ENCODE measurements at regions not wholly inside any gene's neighbourhood (a gene's known extent, or its start where the extent isn't known, plus 50 kb on each side); places are given as distances from the start of the nearest gene placed in this dataset.

DNA sequence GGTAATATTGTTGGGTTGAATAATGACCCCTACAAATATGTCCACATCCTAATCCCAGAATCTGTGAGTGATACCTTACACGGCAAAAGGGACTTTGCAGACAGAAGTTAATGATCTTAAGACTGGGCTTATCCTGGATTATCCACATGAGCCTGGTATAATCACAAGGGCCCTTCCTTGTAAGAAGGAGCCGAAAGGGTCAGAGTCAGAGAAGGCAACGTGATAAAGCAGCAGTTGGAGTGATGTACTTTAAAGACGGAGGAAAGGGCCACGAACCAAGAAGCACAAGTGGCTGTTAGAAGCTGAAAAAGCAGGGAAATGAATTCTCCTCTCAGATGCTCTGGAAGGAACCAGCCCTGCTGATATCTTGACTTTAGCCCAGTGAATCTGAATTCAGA is 137.8 kb downstream of the UTP18 start:
- TF ChIP-seq, protein P1, sequence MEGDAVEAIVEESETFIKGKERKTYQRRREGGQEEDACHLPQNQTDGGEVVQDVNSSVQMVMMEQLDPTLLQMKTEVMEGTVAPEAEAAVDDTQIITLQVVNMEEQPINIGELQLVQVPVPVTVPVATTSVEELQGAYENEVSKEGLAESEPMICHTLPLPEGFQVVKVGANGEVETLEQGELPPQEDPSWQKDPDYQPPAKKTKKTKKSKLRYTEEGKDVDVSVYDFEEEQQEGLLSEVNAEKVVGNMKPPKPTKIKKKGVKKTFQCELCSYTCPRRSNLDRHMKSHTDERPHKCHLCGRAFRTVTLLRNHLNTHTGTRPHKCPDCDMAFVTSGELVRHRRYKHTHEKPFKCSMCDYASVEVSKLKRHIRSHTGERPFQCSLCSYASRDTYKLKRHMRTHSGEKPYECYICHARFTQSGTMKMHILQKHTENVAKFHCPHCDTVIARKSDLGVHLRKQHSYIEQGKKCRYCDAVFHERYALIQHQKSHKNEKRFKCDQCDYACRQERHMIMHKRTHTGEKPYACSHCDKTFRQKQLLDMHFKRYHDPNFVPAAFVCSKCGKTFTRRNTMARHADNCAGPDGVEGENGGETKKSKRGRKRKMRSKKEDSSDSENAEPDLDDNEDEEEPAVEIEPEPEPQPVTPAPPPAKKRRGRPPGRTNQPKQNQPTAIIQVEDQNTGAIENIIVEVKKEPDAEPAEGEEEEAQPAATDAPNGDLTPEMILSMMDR (IDR thresholded peaks at IDR 0.05), result no peak
- TF ChIP-seq POLR2A (IDR thresholded peaks at IDR 0.05), result no peak

Measured in adrenal gland (tissue), 5 donors.